Gastroesophageal sphincter (tissue), 3 donors: ENCODE measurements at regions not wholly inside any gene's neighbourhood (a gene's known extent, or its start where the extent isn't known, plus 50 kb on each side); places are given as distances from the start of the nearest gene placed in this dataset.

Experiments
- CTCF ChIP-seq, 4 experiments: fragments of 200-600 bp in 2 of 4; fragments of 450-650 bp in 2 of 4; sonication (generic) in 1 of 4; IDR thresholded peaks; one replicate each; pipeline ENCODE4 v1.5.1; 2017 to 2019; ENCODE audit warnings: antibody characterized with exemption in 4 of 4, mild to moderate bottlenecking in 2 of 4, moderate library complexity in 2 of 4
- POLR2A ChIP-seq, 2 donors: fragments of 450-650 bp; IDR thresholded peaks; one replicate each; pipeline ENCODE4 v1.6.1; 2017; ENCODE audit warnings: antibody characterized with exemption in 2 of 2, mild to moderate bottlenecking in 2 of 2, moderate library complexity in 1 of 2
- POLR2AphosphoS5 ChIP-seq: sonication (generic); formaldehyde crosslinking; IDR thresholded peaks from one replicate; pipeline ENCODE4 v1.6.1; 2017; ENCODE audit warnings: antibody characterized with exemption

- TF ChIP-seq CTCF (IDR thresholded peaks at IDR 0.05) = no peak
- no peak for TF ChIP-seq POLR2AphosphoS5
- no peak for TF ChIP-seq POLR2A (IDR thresholded peaks at IDR 0.05)
Observed at GRCh38 chr14:29092121-29092520, 325.5 kb downstream of the FOXG1 start.
